ELF-1 (cell line): ENCODE measurements at regions not wholly inside any gene's neighbourhood (a gene's known extent, or its start where the extent isn't known, plus 50 kb on each side); places are given as distances from the start of the nearest gene placed in this dataset.
"Not testable (repeated sequence)": the region's sequence is repeated elsewhere in the genome, so short reads cannot be mapped to it uniquely, and the experiment has no call there.

Experiments
- DNase-seq: peaks from one replicate; pipeline ENCODE4 v3.0.0-alpha.2; 2016; ENCODE audit warnings: low read depth, low spot score

GRCh38 chr13:50524560-50524959 is 318.9 kb downstream of the DLEU7 start:
- no peak for DNase-seq

- DNase-seq: no peak
Measured at GRCh38 chr13:50526661-50527071, 316.8 kb downstream of the DLEU7 start.

GRCh38 chr13:50527188-50527587 is 316.3 kb downstream of the DLEU7 start:
- no peak for DNase-seq

- no peak for DNase-seq
Measured at GRCh38 chr13:50527612-50528509, 315.6 kb downstream of the DLEU7 start.

DNA sequence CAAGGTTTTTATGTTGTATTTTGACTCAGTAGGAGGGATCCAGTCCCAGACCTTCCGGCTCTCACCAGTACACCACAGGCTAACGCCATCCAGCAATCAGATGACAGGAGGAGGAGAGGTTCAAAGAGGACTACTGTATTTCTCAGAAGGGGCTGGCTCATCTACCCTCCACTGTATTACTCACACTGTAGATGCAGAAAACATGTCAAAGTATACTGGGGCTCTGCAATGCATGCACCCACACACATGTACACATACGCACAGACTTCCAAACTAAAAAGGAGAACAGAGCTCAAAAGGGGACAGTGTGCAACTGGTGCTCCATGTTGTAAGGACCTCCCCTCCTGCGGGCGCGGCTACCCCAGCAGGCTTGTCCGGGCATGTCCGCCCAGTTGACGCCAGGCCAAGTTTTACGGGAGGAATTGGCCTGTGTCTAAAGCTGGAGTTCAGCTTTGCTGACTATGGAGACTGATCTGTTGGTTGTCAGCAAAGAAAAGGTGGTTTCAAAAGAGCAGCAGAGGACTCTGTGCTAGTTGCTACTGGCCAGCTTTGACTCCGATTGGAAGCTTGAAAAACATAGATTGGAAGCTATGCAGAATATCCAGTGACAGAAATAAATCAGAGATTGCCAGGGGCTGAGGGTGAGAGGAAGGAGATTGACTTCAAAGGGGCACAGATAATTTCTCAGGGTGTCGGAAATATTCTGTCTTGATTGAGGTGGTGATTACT is 314.2 kb downstream of the DLEU7 start:
- DNase-seq: peak; percentile 49

GRCh38 chr13:50531917-50532899 is 311.3 kb downstream of the DLEU7 start:
- no peak for DNase-seq

- DNase-seq: no peak
Measured at GRCh38 chr13:50535050-50535449, 308.4 kb downstream of the DLEU7 start.

- no peak for DNase-seq
Measured at GRCh38 chr13:50537029-50537428, 306.5 kb downstream of the DLEU7 start.

- no peak for DNase-seq
Measured at GRCh38 chr13:50539791-50540530, 303.5 kb downstream of the DLEU7 start.

DNA sequence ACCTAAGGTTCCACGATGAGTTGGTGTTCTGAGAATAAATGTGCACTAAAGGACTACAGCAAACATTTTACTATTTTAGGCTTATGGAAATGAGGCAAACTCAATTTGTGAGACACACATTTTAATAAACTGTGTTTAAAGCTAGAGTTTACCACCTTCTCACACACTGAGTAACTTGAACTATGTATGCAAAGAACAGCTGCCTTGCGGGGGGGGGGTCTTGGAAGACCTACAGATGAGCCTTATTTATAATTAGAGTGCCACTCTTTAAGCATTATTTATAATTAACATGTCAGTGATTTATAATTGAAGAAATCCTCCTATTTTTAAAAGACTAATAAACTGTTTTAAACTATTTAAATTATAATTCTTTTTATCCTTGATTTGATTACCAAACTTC is 300.4 kb downstream of the DLEU7 start:
- no peak for DNase-seq

DNA sequence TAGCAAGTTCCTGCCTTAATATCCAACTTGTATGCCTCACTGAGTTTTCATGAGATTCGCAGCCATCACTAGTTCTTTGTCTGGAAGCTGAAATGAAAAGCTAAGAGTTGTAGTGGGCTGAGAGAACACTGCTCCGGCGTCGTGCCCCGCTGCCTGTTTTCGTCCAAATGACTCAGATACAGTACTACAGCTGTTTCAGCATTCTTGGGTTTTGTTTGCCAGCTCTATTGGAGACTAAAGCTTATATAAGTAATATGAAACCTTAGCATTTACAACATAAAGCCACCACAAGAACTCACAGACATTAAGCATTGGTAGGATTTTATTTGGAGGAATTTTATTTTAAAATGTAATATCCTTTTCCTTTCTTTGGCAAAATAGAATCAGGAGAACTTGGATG is 299.7 kb downstream of the DLEU7 start:
- no peak for DNase-seq

GRCh38 chr13:50544211-50544610 is 299.3 kb downstream of the DLEU7 start:
- DNase-seq: no peak

GRCh38 chr13:50547175-50547574 is 296.3 kb downstream of the DLEU7 start:
- not testable (repeated sequence) for DNase-seq

DNA sequence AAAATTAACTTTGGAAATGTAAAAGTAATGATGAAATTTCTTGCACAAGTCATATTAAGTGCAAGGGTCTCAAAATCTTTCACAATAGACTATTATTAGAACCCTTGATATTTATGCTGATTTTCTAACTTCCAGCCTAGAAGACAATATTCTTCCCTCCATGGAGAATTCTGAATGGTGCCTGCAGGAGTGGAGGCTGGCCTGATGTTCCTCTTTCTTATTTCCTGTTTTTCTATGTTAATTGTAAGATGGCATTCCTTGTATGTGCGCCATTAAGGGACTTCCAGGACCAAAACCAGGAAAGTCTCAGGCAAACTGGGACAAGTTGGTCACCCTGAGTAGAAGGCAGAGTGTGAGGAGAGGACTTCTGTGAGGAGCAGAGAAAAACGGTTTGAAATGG is 294.9 kb downstream of the DLEU7 start:
- no peak for DNase-seq

DNA sequence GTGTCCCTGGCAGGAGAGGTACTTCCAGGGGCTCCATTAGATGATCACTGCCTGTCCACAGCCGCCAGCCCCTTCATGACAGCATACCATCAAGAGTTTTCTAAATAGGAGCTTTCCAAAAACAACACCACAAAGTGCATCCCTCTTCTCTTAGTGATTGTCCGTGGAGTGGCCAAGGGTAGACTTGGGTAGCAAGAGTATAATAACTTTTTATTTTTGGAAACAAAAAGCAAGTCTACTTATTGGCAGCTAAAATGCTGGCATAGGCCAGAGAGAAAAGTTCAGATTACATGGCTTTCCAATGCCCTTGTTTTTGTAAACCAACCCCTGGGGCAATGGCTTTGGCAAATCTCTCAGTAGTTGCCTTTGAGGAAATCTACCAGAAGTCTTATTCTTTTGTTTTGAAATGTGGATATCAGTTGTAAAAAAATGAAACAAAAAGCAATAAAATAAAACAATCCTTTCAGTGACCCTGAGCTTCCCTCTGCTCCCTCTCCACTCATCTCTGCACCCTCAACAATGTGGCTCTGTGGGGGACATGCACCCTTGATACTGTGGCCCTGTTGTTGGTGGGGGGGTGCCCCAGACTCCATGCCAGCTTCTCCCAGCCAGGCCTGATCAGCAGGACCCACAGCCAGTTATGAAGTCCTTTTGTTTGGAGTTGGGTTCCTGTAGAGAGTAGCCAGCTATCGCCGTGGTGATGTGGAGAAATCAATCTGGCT is 294.1 kb downstream of the DLEU7 start:
- no peak for DNase-seq

GRCh38 chr13:50550151-50550550 is 293.3 kb downstream of the DLEU7 start:
- DNase-seq: no peak

GRCh38 chr13:50552424-50552966 is 291.0 kb downstream of the DLEU7 start:
- DNase-seq: no peak

DNA sequence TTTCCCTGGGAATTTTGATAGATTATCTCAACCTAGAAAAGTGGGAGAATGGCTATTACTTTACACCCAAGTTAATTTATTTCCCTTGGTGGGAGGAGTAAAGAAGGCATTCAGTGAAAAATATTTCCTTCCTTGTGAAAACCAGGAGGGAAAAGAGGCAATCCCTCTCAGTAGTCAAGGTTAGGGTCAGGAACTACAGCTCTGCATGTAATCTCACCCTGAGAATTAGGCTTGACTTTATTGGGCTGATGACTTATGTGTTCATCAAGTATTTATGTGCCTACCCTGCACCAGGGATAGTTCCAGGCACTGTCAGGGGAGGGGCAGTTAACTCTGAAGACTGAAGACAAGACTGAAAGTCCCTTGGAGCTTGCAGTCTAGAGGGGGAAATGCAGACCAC is 281.8 kb downstream of the DLEU7 start:
- no peak for DNase-seq

DNA sequence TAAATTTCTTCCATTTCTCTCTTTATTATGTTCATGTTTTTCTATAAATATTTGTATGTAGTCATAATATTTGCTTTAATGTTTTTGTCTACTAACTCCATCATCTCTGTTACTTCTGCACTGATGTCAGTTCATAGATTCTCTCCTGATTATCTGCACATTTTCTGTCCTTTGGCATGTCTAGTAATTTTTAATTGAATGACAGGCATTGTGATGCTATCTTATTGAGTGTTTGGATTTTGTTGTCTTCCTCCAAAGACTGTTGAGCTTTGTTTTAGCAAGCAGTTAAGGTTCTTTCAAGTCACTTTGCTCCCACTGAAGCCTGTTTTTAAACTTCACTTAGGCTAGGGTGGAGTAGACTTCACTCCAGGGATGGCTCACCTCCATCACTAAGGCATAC is 276.8 kb downstream of the DLEU7 start:
- no peak for DNase-seq

DNA sequence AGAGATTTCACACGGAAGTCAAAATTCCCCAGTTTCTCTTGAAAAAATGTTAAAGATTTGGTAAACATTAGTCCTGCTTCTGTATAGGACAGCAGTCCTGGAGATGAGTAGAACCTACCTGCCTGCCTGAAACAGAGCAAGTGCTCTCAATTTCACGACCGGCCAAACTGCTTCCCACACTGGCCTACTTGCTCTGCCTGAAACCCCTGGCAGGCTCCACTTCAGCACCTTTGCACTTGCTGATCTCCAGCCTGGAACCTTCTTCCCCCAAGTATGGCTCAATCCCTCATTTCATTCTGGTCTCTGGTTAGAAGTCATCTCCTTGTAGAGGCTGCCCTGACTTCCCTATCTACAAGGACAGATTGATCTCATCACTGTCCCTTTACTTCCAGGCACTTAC is 271.4 kb downstream of the DLEU7 start:
- DNase-seq: no peak
